ENCODE measurements at regions not wholly inside any gene's neighbourhood (a gene's known extent, or its start where the extent isn't known, plus 50 kb on each side); places are given as distances from the start of the nearest gene placed in this dataset.

DNA sequence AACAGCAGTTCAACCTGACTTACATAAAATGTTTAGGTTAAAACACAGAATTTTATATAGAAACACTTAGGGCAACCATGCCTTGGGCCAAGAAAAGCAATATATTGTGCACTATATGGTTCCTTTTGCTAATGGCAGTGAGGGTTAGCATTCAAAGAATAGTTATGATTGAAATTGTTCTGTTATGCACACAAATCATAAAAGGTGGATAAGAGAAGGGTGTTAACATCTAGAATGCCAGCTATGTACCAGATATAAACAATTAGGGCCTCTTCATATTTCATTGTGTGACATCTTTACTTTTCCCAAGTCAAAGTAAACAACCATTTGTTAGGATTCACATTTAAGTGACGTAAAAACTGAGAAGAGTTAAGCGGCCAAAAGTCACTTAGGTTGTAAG, 308.0 kb upstream of the B3GALT2 start:
- H3K36me3 ChIP-seq (ENCODE audit: insufficient read depth, low read length) = no peaks in the 10 kb centered on the region
- H2AFZ ChIP-seq (ENCODE audit: low read length) = no peak overlapping the region
- H3K9ac ChIP-seq (ENCODE audit: low read depth, low read length, poor library complexity, severe bottlenecking) = no peak overlapping the region
- H3K4me2 ChIP-seq (ENCODE audit: low read depth, low read length, poor library complexity, severe bottlenecking) = no peak overlapping the region
- H3K9me3 ChIP-seq (ENCODE audit: insufficient read depth, low read depth, low read length) = no peaks in the 10 kb centered on the region
- TF ChIP-seq EZH2phosphoT487 (IDR thresholded peaks at IDR 0.05; ENCODE audit: borderline replicate concordance) = no peak
- TF ChIP-seq, protein P1, sequence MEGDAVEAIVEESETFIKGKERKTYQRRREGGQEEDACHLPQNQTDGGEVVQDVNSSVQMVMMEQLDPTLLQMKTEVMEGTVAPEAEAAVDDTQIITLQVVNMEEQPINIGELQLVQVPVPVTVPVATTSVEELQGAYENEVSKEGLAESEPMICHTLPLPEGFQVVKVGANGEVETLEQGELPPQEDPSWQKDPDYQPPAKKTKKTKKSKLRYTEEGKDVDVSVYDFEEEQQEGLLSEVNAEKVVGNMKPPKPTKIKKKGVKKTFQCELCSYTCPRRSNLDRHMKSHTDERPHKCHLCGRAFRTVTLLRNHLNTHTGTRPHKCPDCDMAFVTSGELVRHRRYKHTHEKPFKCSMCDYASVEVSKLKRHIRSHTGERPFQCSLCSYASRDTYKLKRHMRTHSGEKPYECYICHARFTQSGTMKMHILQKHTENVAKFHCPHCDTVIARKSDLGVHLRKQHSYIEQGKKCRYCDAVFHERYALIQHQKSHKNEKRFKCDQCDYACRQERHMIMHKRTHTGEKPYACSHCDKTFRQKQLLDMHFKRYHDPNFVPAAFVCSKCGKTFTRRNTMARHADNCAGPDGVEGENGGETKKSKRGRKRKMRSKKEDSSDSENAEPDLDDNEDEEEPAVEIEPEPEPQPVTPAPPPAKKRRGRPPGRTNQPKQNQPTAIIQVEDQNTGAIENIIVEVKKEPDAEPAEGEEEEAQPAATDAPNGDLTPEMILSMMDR (conservative IDR thresholded peaks at IDR 0.05; ENCODE audit: low read length) = no peak
- H3F3A ChIP-seq (ENCODE audit: low read depth) = no peaks in the 10 kb centered on the region
- no peaks in the 10 kb centered on the region for H3K4me1 ChIP-seq (ENCODE audit: insufficient read depth, low read length, poor library complexity, severe bottlenecking)
- no peaks in the 10 kb centered on the region for H3K79me2 ChIP-seq (ENCODE audit: insufficient read depth, low read length)
- H3K4me3 ChIP-seq (ENCODE audit: low read length, poor library complexity, severe bottlenecking) = no peak overlapping the region
- H4K20me1 ChIP-seq (ENCODE audit: insufficient read depth, low read length, poor library complexity, severe bottlenecking) = no peaks in the 10 kb centered on the region
- H3K9me2 ChIP-seq (replicated peaks; ENCODE audit: low read depth, low read length) = no peaks in the 10 kb centered on the region
- H3K27me3 ChIP-seq (ENCODE audit: insufficient read depth, low read length, poor library complexity, severe bottlenecking) = no peaks in the 10 kb centered on the region

DNA sequence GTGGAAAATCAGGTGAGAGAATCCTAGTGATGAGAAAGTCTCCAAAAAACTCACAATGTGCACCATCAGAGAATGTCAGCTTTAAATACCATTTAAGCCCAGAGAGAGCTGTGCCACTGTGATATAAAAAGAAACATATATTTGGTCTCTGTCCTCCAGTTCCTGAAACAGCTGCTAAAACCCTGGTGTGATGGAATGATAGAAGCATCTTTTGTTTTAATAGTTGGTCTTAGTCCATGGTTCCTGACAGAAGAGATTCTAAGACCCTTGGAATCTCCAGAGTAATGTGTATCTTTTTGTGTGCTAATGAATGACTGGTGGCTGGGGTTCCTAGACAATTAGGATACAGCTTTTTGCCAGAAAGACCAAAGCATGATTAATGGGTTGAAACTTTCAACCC, 302.8 kb upstream of the B3GALT2 start:
- Histone ChIP-seq H3K79me2 (ENCODE audit: insufficient read depth, low read length) (no peaks in the 10 kb centered on the region), H4K20me1 (ENCODE audit: insufficient read depth, low read length, poor library complexity, severe bottlenecking) (no peaks in the 10 kb centered on the region), H3K9me3 (ENCODE audit: insufficient read depth, low read depth, low read length) (no peaks in the 10 kb centered on the region), H3K9me2 (replicated peaks; ENCODE audit: low read depth, low read length) (no peaks in the 10 kb centered on the region), H3K4me1 (ENCODE audit: insufficient read depth, low read length, poor library complexity, severe bottlenecking) (no peaks in the 10 kb centered on the region), H3K4me3 (ENCODE audit: low read length, poor library complexity, severe bottlenecking) (no peak overlapping the region), H3F3A (ENCODE audit: low read depth) (no peaks in the 10 kb centered on the region), H3K9ac (ENCODE audit: low read depth, low read length, poor library complexity, severe bottlenecking) (no peak overlapping the region), H3K27me3 (ENCODE audit: insufficient read depth, low read length, poor library complexity, severe bottlenecking) (no peaks in the 10 kb centered on the region), H3K4me2 (ENCODE audit: low read depth, low read length, poor library complexity, severe bottlenecking) (no peak overlapping the region), H3K36me3 (ENCODE audit: insufficient read depth, low read length) (no peaks in the 10 kb centered on the region), H2AFZ (ENCODE audit: low read length) (no peak overlapping the region)
- TF ChIP-seq EZH2phosphoT487 (IDR thresholded peaks at IDR 0.05; ENCODE audit: borderline replicate concordance) = no peak
- TF ChIP-seq, protein P1 (conservative IDR thresholded peaks at IDR 0.05; ENCODE audit: low read length) = no peak

DNA sequence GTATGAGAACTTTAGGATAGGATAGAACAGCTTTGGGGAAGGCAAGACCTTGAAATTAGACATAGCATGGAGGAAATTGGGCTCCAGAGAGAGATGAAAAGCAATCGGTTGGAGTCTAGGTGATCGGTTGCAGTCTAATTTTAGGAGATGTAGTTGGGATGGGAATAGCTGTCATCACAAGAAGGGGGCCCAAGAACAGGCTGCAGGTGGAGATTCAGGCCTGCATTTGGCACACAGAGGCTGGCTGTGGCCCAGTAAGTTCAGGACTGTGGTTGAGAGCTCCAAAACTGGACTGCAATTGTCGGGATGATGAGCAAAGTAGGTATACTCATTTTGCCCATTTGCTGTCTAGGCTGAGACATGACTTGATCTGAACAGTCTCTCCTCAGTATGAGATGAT, 301.3 kb upstream of the B3GALT2 start:
- Histone ChIP-seq H2AFZ (ENCODE audit: low read length) (no peak overlapping the region), H3F3A (ENCODE audit: low read depth) (no peaks in the 10 kb centered on the region), H3K4me2 (ENCODE audit: low read depth, low read length, poor library complexity, severe bottlenecking) (no peak overlapping the region), H3K4me3 (ENCODE audit: low read length, poor library complexity, severe bottlenecking) (no peak overlapping the region), H4K20me1 (ENCODE audit: insufficient read depth, low read length, poor library complexity, severe bottlenecking) (no peaks in the 10 kb centered on the region), H3K9me3 (ENCODE audit: insufficient read depth, low read depth, low read length) (no peaks in the 10 kb centered on the region), H3K9me2 (replicated peaks; ENCODE audit: low read depth, low read length) (no peaks in the 10 kb centered on the region), H3K4me1 (ENCODE audit: insufficient read depth, low read length, poor library complexity, severe bottlenecking) (no peaks in the 10 kb centered on the region), H3K27me3 (ENCODE audit: insufficient read depth, low read length, poor library complexity, severe bottlenecking) (no peaks in the 10 kb centered on the region), H3K79me2 (ENCODE audit: insufficient read depth, low read length) (no peaks in the 10 kb centered on the region), H3K36me3 (ENCODE audit: insufficient read depth, low read length) (no peaks in the 10 kb centered on the region), H3K9ac (ENCODE audit: low read depth, low read length, poor library complexity, severe bottlenecking) (no peak overlapping the region)
- TF ChIP-seq, protein P1 (conservative IDR thresholded peaks at IDR 0.05; ENCODE audit: low read length) = no peak
- no peak for TF ChIP-seq EZH2phosphoT487 (IDR thresholded peaks at IDR 0.05; ENCODE audit: borderline replicate concordance)

All from Loucy (cell line).